ENCODE measurements at regions not wholly inside any gene's neighbourhood (a gene's known extent, or its start where the extent isn't known, plus 50 kb on each side); places are given as distances from the start of the nearest gene placed in this dataset.

- RAD21 ChIA-PET (ENCODE audit: low non-redundant PET in 1 of 2, low total read pairs in 2 of 2, uncharacterized antibody in 2 of 2, unreplicated experiment in 2 of 2), result no interaction called here
- CTCF ChIA-PET, result no interaction called here
Measured at GRCh38 chr16:51691109-51691508, 540.0 kb upstream of the SALL1 start.

More at GRCh38 chr16:51691109-51691508, 540.0 kb upstream of the SALL1 start:
- no peak for DNase-seq (ENCODE audit: low read depth, low spot score)
- peaks cover 2 to 33% of the 10 kb centered on the region in 2 experiments; a peak in 2 of 4 replicates for H3K9me3 ChIP-seq (ENCODE audit: control insufficient read depth in 1 of 2, insufficient read depth in 1 of 2, low read depth in 1 of 2, low read length in 2 of 2)
- H3K9me2 ChIP-seq (ENCODE audit: insufficient read depth), result no peaks in the 10 kb centered on the region
- no peaks in the 10 kb centered on the region for H3K4me1 ChIP-seq (ENCODE audit: control insufficient read depth in 1 of 2, insufficient read depth in 2 of 2, low read length in 2 of 2)
- H3K27me3 ChIP-seq (ENCODE audit: insufficient read depth, low read length), result no peaks in the 10 kb centered on the region
- POLR2A ChIA-PET, result no interaction called here
- no peak for ATAC-seq
- no peak for TF ChIP-seq POLR2A (IDR thresholded peaks at IDR 0.05; ENCODE audit: borderline replicate concordance, extremely low read depth, insufficient read depth, insufficient read length)
- no peak for TF ChIP-seq CTCF (IDR thresholded peaks at IDR 0.05 in 2 of 3, conservative IDR thresholded peaks at IDR 0.05 in 1 of 3; ENCODE audit: borderline replicate concordance in 1 of 3, insufficient read depth in 1 of 3, low read depth in 2 of 3, low read length in 2 of 3)
- no peak for TF ChIP-seq EGR1 (IDR thresholded peaks at IDR 0.05; ENCODE audit: low read depth)
- TF ChIP-seq ATF3 (IDR thresholded peaks at IDR 0.05), result no peak
- no peak for TF ChIP-seq ZFX (IDR thresholded peaks at IDR 0.05)
- H4K20me1 ChIP-seq (ENCODE audit: insufficient read depth), result no peaks in the 10 kb centered on the region; the same call in 1 of the 2 replicates
- H3K36me3 ChIP-seq (ENCODE audit: control insufficient read depth in 1 of 2, insufficient read depth in 2 of 2, low read length in 2 of 2), result no peaks in the 10 kb centered on the region
- H3K4me3 ChIP-seq (replicated peaks in 1 of 2; ENCODE audit: low read depth in 1 of 2, low read length in 2 of 2), result no peak overlapping the region
- intact Hi-C loops (cut with micrococcal nuclease), result no loop called here
- no peak overlapping the region for H3K27ac ChIP-seq (ENCODE audit: low read depth, low read length)
- H3K9ac ChIP-seq (ENCODE audit: low read length), result no peak overlapping the region
- no peak overlapping the region for H3K4me2 ChIP-seq (ENCODE audit: low read length)
- no peak overlapping the region for H2AFZ ChIP-seq (ENCODE audit: low read depth, low read length, poor library complexity, severe bottlenecking)
- no TSS peak for BruUV-seq (replicated peaks)
- no peaks in the 10 kb centered on the region for H3K79me2 ChIP-seq (ENCODE audit: insufficient read depth, low read length)
